ENCODE measurements at regions not wholly inside any gene's neighbourhood (a gene's known extent, or its start where the extent isn't known, plus 50 kb on each side); places are given as distances from the start of the nearest gene placed in this dataset.

DNA sequence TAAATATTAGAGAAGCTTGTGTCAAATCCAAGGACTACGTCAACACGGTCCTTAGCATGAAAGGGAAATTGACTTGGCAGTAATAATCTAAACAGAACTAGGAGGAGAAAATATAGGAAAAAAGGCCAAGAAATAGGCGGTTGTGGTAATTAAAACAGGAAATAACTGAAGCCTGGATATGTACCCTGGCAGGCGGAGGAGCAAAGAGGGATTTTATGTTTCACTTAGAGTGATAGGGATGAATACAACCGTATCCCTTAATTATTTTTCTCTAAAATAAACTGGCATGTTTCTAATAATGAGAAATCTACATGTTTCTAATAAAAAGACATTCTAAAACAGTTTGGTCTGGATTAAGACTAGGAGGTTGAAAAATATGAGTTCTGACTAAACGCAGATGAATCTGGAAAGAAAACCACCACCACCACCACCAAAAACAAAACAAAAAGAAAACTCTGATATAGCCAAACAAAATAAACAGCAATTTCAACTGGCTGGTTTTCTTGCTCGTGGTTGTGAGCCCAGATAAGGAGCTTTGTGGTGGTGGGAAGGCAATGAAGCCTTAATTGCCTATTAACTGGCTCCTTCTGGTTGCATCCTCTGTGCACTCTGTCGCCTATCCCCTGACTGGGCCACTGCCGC is 334.2 kb upstream of the SNX7 start:
- no peak for DNase-seq
- Histone ChIP-seq H3K27me3 (no peaks in the 10 kb centered on the region), H3K4me3 (no peak overlapping the region), H3K4me1 (replicated peaks in 1 of 2) (peaks cover 0 to 20% of the 10 kb centered on the region in 2 donors), H3K36me3 (replicated peaks in 1 of 2) (no peaks in the 10 kb centered on the region), H3K27ac (peak overlapping the region in 1 of 5 donors; percentile 14), H3K9me3 (replicated peaks in 1 of 3) (no peaks in the 10 kb centered on the region)
- TF ChIP-seq, protein P1, sequence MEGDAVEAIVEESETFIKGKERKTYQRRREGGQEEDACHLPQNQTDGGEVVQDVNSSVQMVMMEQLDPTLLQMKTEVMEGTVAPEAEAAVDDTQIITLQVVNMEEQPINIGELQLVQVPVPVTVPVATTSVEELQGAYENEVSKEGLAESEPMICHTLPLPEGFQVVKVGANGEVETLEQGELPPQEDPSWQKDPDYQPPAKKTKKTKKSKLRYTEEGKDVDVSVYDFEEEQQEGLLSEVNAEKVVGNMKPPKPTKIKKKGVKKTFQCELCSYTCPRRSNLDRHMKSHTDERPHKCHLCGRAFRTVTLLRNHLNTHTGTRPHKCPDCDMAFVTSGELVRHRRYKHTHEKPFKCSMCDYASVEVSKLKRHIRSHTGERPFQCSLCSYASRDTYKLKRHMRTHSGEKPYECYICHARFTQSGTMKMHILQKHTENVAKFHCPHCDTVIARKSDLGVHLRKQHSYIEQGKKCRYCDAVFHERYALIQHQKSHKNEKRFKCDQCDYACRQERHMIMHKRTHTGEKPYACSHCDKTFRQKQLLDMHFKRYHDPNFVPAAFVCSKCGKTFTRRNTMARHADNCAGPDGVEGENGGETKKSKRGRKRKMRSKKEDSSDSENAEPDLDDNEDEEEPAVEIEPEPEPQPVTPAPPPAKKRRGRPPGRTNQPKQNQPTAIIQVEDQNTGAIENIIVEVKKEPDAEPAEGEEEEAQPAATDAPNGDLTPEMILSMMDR (IDR thresholded peaks at IDR 0.05), result no peak
- TF ChIP-seq POLR2A (IDR thresholded peaks at IDR 0.05), result no peak
- intact Hi-C loops (cut with DNase I), result no loop called here
- 44 to 52% (median 51%) methylated on average over 9 of the region's 9 CpGs for WGBS, 4 donors

DNA sequence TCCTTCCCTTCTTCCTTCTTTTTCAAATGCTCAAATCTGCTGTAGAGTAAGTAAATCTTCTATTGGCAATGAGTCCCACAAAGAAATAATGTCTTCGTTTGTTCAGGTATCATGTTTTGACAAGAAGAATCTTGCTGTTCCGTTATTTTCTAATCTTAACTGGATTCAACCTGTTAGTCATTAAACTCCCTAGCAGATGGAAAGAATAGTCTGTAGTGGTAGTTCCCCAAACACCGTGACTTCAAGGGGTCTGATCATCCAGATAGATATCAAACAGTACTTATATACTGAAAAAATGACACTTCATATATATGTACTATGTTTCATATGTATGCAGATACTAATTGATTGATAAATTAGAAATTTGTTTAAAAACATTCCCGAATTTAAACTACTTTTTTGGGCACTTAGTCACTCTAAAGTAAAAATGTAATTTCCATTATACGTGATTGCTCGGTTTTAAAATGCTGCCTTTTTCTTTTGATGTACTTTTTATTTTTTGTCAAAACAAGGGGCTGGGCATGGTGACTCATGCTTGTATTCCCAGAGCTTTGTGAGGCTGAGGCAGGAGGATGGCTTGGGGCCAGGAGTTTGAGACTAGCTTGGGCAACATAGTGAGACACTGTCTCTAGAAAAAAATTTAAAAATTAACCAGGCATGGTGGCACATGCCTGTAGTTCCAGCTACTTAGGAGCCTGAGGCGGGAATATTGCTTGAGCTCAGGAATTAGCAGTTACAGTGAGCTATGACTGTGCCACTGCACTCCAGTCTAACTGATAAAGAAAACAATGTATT is 335.7 kb upstream of the SNX7 start:
- no peak overlapping the region for H3K4me3 ChIP-seq
- intact Hi-C loops (cut with DNase I), result no loop called here
- H3K9me3 ChIP-seq (replicated peaks in 1 of 3), result no peaks in the 10 kb centered on the region
- peaks cover 0 to 20% of the 10 kb centered on the region in 2 donors for H3K4me1 ChIP-seq (replicated peaks in 1 of 2)
- TF ChIP-seq, protein P1 (IDR thresholded peaks at IDR 0.05), result no peak
- no peak for TF ChIP-seq POLR2A (IDR thresholded peaks at IDR 0.05)
- H3K36me3 ChIP-seq (replicated peaks in 1 of 2), result no peaks in the 10 kb centered on the region
- H3K27me3 ChIP-seq, result no peaks in the 10 kb centered on the region
- DNase-seq, result peak in 6 of 7 donors; percentile 42 to 70 (median 54)
- no peak overlapping the region for H3K27ac ChIP-seq
- 63 to 72% (median 65%) methylated on average over 7 of the region's 7 CpGs for WGBS, 4 donors

DNA sequence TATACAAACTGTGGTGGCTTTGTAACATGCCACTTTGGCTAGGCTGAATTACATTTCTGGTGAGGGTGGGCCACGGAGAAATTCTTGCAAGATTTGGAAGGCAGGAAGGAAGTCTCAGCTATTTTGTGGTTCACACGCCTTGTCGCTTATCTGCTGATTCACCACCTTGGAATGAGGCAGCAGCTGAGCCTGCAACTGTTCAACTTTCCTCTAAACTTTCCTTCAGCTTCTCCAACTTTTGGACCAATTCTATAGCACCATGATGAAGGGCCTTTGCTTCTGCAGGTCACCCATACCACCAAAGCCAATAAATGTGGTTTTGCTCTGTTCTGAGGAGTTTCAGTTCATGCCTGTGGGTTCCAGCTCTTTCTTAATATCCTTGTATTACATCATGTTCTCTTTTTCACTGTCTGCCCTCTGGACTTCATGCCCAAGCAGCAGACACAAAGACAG is 337.6 kb upstream of the SNX7 start:
- 26 to 51% (median 40%) methylated on average over 3 of the region's 3 CpGs for WGBS, 4 donors
- peaks cover 0 to 20% of the 10 kb centered on the region in 2 donors for H3K4me1 ChIP-seq (replicated peaks in 1 of 2)
- TF ChIP-seq POLR2A (IDR thresholded peaks at IDR 0.05), result no peak
- TF ChIP-seq, protein P1 (IDR thresholded peaks at IDR 0.05), result no peak
- DNase-seq, result peak in 6 of 7 donors; percentile 11 to 58 (median 21)
- no peaks in the 10 kb centered on the region for H3K9me3 ChIP-seq (replicated peaks in 1 of 3)
- intact Hi-C loops (cut with DNase I), result no loop called here
- H3K36me3 ChIP-seq (replicated peaks in 1 of 2), result no peaks in the 10 kb centered on the region
- peak overlapping the region in 2 of 5 donors; percentile 19 to 61 for H3K27ac ChIP-seq
- no peaks in the 10 kb centered on the region for H3K27me3 ChIP-seq
- no peak overlapping the region for H3K4me3 ChIP-seq

DNA sequence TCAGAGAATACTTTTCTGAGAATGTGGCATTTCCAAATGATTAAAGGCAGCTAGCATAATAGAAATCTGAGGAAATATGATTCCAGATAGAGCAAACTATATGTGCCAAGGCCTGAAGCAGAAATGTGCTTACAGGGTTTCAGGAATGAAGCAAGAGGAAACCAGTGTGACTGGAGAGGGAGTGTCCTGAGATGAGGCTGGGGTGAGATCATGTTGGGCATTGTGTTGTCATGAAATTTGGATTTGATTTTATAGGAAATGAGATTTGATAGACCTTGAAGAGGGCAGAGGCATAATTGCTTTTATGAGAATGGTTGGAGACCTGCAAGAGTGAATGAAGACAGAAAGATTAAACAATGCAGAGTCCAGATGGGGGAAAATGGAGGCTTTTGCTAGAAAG is 338.1 kb upstream of the SNX7 start:
- DNase-seq, result peak in 3 of 7 donors; percentile 3 to 41 (median 21)
- Histone ChIP-seq H3K4me3 (no peak overlapping the region), H3K27ac (peak overlapping the region in 2 of 5 donors; percentile 19 to 61), H3K9me3 (replicated peaks in 1 of 3) (no peaks in the 10 kb centered on the region), H3K36me3 (replicated peaks in 1 of 2) (no peaks in the 10 kb centered on the region), H3K27me3 (no peaks in the 10 kb centered on the region), H3K4me1 (replicated peaks in 1 of 2) (peaks cover 0 to 20% of the 10 kb centered on the region in 2 donors)
- intact Hi-C loops (cut with DNase I), result no loop called here
- TF ChIP-seq, protein P1 (IDR thresholded peaks at IDR 0.05), result no peak
- TF ChIP-seq POLR2A (IDR thresholded peaks at IDR 0.05), result no peak

Data from adrenal gland (tissue), 9 donors.